Right atrium auricular region (tissue), 2 donors: ENCODE measurements at regions not wholly inside any gene's neighbourhood (a gene's known extent, or its start where the extent isn't known, plus 50 kb on each side); places are given as distances from the start of the nearest gene placed in this dataset.

Experiments
- DNase-seq: peaks from one replicate; pipeline ENCODE4 v3.0.0-alpha.2; 2019; ENCODE audit warnings: low spot score
- H3K27ac ChIP-seq, 2 donors: fragments of 200-600 bp; sonication (generic); 1 replicate in 1 of 2; 2 replicates in 1 of 2; pipeline ENCODE4 v1.5.1; 2016 to 2019
- H3K27me3 ChIP-seq, 2 donors: fragments of 200-600 bp; sonication (generic); one replicate each; pipeline versions ENCODE4 v1.5.1 to v1.6.0; 2017 to 2019
- H3K36me3 ChIP-seq: fragments of 200-600 bp; sonication (generic); one replicate; pipeline ENCODE4 v1.5.1; 2016
- H3K4me1 ChIP-seq, 2 donors: fragments of 200-600 bp; sonication (generic); one replicate each; pipeline versions ENCODE4 v1.5.1 to v1.6.0; 2017 to 2019
- H3K4me3 ChIP-seq, 2 donors: fragments of 200-600 bp; sonication (generic); 1 replicate in 1 of 2; 2 replicates in 1 of 2; pipeline ENCODE4 v1.5.1; 2017 to 2019; ENCODE audit warnings: mild to moderate bottlenecking in 1 of 2, moderate library complexity in 1 of 2
- H3K9me3 ChIP-seq, 2 donors: fragments of 200-600 bp; sonication (generic); one replicate each; pipeline ENCODE4 v1.5.1; 2019
- CTCF ChIP-seq, 2 donors: fragments of 200-600 bp; sonication (generic); IDR thresholded peaks; one replicate each; pipeline ENCODE4 v1.5.1; 2019; ENCODE audit warnings: antibody characterized with exemption in 2 of 2

- H3K27me3 ChIP-seq = no peaks in the 10 kb centered on the region
- no peaks in the 10 kb centered on the region for H3K9me3 ChIP-seq
- H3K36me3 ChIP-seq = no peaks in the 10 kb centered on the region
- DNase-seq = no peak
- H3K4me3 ChIP-seq = no peak overlapping the region
- peaks cover 0 to 6% of the 10 kb centered on the region in 2 donors for H3K4me1 ChIP-seq
- no peak overlapping the region for H3K27ac ChIP-seq
- TF ChIP-seq CTCF (IDR thresholded peaks at IDR 0.05) = no peak
Observed at GRCh38 chr11:38456371-38456770, 1858.3 kb upstream of the RAG2 start.

- no peak for TF ChIP-seq CTCF (IDR thresholded peaks at IDR 0.05)
- no peaks in the 10 kb centered on the region for H3K27me3 ChIP-seq
- no peak overlapping the region for H3K4me3 ChIP-seq
- no peak for DNase-seq
- no peaks in the 10 kb centered on the region for H3K4me1 ChIP-seq
- no peak overlapping the region for H3K27ac ChIP-seq
- no peaks in the 10 kb centered on the region for H3K36me3 ChIP-seq
- no peaks in the 10 kb centered on the region for H3K9me3 ChIP-seq
Observed at GRCh38 chr11:38448284-38448683, 1850.2 kb upstream of the RAG2 start.

GRCh38 chr11:38446336-38446735 lies 1848.3 kb upstream of the RAG2 start:
- TF ChIP-seq CTCF (IDR thresholded peaks at IDR 0.05) = no peak
- no peaks in the 10 kb centered on the region for H3K36me3 ChIP-seq
- H3K9me3 ChIP-seq = no peaks in the 10 kb centered on the region

GRCh38 chr11:38438091-38438490 lies 1840.1 kb upstream of the RAG2 start:
- no peak overlapping the region for H3K4me3 ChIP-seq
- TF ChIP-seq CTCF (IDR thresholded peaks at IDR 0.05) = no peak
- no peaks in the 10 kb centered on the region for H3K27me3 ChIP-seq
- no peaks in the 10 kb centered on the region for H3K9me3 ChIP-seq
- H3K27ac ChIP-seq = no peak overlapping the region
- no peak for DNase-seq
- no peaks in the 10 kb centered on the region for H3K4me1 ChIP-seq
- no peaks in the 10 kb centered on the region for H3K36me3 ChIP-seq

More at GRCh38 chr11:38446336-38446735, 1848.3 kb upstream of the RAG2 start:
- Histone ChIP-seq H3K27ac (no peak overlapping the region), H3K4me1 (no peaks in the 10 kb centered on the region), H3K27me3 (no peaks in the 10 kb centered on the region), H3K4me3 (no peak overlapping the region)
- DNase-seq = no peak

GRCh38 chr11:38425578-38425977 lies 1827.5 kb upstream of the RAG2 start:
- no peak for TF ChIP-seq CTCF (IDR thresholded peaks at IDR 0.05)
- DNase-seq = no peak
- Histone ChIP-seq H3K27me3 (no peaks in the 10 kb centered on the region), H3K9me3 (no peaks in the 10 kb centered on the region), H3K4me1 (no peaks in the 10 kb centered on the region), H3K4me3 (no peak overlapping the region), H3K36me3 (no peaks in the 10 kb centered on the region), H3K27ac (no peak overlapping the region)

GRCh38 chr11:38423042-38423441 lies 1825.0 kb upstream of the RAG2 start:
- Histone ChIP-seq H3K4me3 (no peak overlapping the region), H3K27ac (no peak overlapping the region), H3K9me3 (no peaks in the 10 kb centered on the region), H3K27me3 (no peaks in the 10 kb centered on the region), H3K4me1 (no peaks in the 10 kb centered on the region), H3K36me3 (no peaks in the 10 kb centered on the region)
- no peak for TF ChIP-seq CTCF (IDR thresholded peaks at IDR 0.05)
- no peak for DNase-seq
